ENCODE measurements at regions not wholly inside any gene's neighbourhood (a gene's known extent, or its start where the extent isn't known, plus 50 kb on each side); places are given as distances from the start of the nearest gene placed in this dataset.
"Not testable (repeated sequence)": the region's sequence is repeated elsewhere in the genome, so short reads cannot be mapped to it uniquely, and the experiment has no call there.

- not testable (repeated sequence) for DNase-seq
These were observed 82.7 kb downstream of the TFRC start for GRCh38 chr3:195999176-195999575.

GRCh38 chr3:195996314-195996713, 85.6 kb downstream of the TFRC start:
- not testable (repeated sequence) for DNase-seq

GRCh38 chr3:195994343-195994742, 86.0 kb upstream of the TNK2 start:
- peak; percentile 21 for DNase-seq

GRCh38 chr3:195993671-195994070, 85.3 kb upstream of the TNK2 start:
- DNase-seq = not testable (repeated sequence)

DNA sequence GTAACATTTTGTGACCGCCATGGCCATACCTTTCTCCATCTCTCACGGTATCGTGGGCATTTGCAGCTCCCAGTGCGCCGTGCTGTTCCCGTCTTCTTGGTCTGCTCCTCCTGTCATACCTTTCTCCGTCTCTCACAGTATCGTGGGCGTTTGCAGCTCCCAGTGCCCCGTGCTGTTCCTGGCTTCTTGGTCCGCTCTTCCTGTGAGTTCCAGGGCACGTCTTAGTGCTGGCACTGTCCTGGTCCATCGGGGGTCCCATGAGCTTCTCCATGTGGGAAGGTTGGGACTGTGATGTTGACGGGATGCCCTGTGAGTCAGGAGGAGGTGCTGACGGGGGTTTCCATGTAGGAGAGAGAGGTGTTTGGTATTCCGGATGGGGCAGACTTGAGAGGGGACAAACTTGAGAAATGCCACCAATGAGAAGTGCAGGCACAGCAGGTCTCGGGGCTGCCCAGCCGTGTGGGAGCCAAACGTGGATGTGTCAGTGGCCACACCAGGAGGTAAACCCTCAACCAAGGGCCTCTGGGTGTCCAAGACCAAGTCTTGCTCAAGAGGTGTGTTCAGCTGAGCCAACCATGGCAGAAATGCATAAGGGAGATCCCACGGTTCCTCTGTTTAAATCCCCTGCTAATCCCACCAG, 84.7 kb upstream of the TNK2 start:
- not testable (repeated sequence) for DNase-seq

DNA sequence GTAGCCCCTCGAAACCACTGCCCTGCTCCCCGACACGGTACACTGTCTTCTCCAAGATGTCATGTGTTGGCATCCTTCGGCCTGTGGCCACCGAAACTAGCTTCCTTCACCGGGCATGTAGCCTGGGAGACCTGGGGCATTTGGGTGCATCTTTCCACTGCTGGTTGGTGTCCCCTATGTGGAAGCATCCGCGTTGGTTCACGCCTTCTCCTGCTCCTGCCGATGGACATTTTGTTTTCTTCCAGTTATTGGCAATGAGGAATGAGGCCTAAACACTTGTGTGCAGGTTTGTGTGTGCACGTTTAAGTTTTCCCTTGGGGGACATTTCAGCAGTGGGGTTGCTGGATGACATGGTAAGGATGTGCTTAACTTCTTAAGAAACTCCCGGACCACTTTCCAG, 83.6 kb upstream of the TNK2 start:
- DNase-seq = not testable (repeated sequence)

- DNase-seq = not testable (repeated sequence)
These were observed 82.9 kb upstream of the TNK2 start for GRCh38 chr3:195991243-195991642.

DNA sequence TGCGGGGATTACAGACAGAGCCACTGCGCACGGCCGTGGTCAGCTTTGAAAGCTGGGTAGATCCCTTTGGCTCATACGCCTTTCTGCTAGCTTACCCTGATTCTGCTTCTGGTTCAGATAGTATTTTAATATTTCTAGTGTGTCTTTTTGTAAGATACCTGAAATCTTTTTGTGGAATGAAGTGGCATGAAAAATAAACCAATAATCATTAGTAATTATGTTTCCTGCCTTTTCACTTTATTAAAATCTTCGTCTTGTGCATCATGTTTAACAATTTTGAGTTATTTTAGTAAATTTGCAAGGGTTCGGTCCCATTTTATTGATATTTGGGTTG, 82.5 kb upstream of the TNK2 start:
- DNase-seq = not testable (repeated sequence)

- DNase-seq = peak; percentile 82
These were observed 81.8 kb upstream of the TNK2 start for GRCh38 chr3:195989921-195990840.

GRCh38 chr3:195989197-195989920, 81.0 kb upstream of the TNK2 start:
- not testable (repeated sequence) for DNase-seq

DNA sequence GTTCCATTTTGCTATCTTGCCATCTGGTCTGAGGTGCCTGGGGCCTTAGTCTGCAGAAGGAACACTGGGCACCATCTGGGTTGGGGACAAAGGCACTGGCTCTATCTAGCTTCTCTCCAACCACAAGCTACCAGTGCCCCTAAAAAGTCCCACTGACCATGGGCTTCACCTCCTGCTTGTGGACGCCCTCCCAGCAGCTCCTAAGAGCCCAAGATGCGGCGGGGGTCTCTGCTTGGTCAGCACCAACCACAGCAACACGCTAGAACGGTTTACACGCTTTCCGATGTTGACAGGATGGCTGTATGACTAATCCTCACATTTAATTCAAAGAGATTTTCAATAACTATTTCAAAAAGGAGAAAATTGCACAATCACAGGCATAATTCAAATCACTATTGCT, 80.4 kb upstream of the TNK2 start:
- DNase-seq = not testable (repeated sequence)

DNA sequence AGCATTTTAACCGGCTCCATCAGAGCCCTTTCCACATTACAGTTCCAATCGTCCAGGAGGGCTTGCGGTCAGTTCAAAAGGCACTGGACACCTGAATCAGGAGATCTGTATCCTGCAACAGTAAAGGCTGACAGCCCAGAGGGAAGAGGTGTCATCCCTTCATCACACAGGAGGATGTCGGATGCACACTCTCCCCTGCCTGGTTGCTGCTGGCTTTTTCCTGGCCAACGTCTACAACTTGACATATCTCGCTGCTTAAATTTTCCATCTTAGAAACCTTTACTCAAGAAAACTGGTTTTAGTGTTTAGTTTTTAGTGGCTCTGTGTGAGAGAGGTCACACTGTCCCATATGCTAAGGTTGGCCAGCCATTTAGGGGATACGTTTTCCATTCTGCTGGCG, 78.7 kb upstream of the TNK2 start:
- not testable (repeated sequence) for DNase-seq

DNA sequence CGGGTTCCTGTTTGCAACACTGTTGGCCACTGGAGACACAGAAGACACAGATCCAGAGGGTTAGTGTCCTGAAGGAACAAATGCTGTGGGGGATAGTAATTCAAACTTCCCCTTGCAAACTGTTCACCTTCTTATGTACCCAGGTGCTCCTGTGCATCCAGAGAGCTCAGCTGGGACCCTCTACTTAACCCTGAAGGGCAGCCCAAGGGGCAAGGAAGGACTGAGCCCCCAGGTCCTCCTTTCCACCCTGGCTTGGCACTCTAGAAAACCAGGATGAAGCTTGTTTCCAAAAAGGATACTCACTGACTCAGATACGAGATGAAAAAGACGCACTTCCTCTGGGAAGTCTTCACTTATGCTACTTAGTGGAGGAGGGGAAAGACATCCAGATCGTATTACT, 78.2 kb upstream of the TNK2 start:
- DNase-seq = not testable (repeated sequence)

DNA sequence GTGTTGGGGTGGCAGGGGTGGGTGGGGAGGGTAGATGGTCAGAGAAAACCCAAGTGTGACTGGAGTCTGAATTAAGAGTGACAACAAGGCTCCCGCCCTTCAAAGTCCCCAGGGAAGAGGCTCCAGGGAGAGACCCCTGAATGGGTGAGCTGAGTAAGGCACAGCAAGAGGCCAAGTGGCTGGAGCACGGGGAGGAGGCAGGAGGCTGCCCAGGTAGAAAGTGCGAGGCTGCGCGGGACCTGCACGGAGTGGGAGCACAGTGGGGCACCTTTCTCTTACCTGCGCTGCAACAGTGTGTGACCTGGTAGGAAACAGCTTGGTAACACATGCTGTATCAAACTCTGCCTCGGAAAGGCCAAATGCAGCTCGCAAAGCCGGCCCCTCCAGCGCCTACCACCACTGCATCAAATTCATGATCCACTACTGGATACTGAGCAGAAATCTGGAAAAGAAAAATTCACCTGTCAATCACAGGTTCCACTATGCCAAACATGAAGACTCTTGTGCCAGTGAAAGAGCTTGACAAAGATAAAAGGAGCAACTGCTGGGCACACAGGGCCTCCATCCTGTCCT, 77.1 kb upstream of the TNK2 start:
- not testable (repeated sequence) for DNase-seq

- not testable (repeated sequence) for DNase-seq
These were observed 76.2 kb upstream of the TNK2 start for GRCh38 chr3:195984392-195985030.

- DNase-seq = not testable (repeated sequence)
These were observed 75.5 kb upstream of the TNK2 start for GRCh38 chr3:195983880-195984279.

DNA sequence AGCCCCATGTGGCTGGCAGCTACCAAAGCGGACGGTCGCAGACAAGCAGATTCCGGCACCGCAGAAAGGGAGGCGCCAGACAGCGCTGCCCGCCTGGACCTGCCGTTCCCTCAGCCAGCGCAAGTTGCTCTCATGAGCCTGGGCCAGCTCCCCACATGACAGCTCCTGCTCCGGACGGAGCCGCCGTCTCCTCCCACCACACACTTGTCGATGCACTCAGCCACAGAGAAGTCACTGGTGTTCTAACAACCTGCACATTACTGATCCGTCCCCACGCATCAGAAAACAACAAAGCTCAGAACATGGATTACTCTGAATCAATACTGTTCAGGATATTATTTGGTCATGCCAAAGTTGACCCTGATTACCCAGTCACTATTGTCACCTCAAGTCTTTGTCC, 74.4 kb upstream of the TNK2 start:
- not testable (repeated sequence) for DNase-seq

DNA sequence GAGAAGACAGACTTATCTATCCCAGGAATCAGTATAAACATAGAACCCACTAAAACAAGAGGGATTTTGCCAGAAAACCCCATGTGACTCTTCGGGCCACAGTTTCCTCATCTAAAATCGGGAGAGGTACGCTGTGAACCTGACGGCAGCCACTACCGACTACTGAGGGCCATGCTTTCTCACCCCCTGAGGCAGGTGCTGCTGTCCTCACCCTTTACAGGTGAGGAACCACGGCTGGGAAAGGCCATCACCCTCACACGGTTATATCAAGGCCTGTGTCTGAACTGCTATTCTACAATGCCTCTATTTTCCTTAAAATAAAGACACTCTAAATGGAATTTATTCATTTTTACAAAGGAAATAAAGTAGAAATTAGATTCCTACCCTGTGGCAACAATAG, 73.4 kb upstream of the TNK2 start:
- DNase-seq = not testable (repeated sequence)

DNA sequence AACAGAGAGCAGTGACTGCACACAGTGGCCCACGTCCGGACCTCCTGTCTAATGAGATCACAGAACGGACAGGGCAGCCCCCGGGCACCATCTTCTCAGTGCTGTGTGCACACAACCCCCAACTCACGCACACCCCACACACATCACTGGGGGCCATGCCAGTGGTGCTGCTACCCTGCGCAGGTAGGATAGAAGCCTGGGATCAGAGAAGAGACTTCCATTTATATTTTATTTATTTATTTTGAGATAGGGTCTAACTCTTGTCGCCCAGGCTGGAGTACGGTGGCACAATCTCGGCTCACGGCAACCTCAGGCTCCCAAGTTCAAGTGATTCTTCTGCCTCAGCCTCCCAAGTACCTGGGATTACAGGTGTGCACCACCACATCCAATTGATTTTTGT, 71.5 kb upstream of the TNK2 start:
- not testable (repeated sequence) for DNase-seq

DNA sequence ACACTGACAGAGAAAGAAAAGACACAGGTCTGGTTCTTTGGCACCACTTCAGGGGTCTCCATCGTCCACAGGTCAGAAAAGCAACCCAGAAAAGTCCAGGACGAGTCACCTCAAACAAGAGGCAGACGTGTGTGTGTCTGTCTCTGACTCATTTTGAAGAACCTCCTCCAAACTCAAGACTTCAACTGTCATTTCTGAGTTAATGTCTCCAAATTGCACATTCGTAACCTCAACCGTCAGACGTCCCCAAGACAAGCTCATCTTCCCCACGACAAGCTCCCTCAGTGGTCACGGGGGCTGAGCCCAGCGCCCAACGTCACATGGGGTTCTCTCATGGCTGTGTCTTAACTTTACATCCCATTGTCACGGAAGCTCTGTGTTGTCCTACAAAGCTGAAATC, 70.2 kb upstream of the TNK2 start:
- DNase-seq = not testable (repeated sequence)

DNA sequence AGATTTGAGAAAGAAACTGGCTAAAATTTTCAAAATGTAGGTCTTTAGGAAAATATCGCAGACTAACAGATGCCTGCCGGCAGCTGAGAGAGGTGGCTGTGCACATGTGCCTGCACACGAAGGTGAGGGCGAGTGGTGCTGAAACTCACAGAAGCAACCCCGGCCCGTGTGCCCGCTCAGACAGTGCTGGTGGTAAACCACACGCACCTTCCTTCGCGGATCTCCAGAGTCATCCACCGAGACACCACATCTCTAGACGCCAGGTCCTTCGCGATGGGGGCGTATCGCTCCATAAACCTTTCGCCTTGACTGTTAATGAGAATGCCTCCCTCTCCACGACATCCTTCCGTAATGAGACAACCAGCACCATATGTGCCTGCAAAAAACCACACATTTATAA, 68.5 kb upstream of the TNK2 start:
- not testable (repeated sequence) for DNase-seq

- DNase-seq = not testable (repeated sequence)
These were observed 65.9 kb upstream of the TNK2 start for GRCh38 chr3:195974281-195974680.

DNA sequence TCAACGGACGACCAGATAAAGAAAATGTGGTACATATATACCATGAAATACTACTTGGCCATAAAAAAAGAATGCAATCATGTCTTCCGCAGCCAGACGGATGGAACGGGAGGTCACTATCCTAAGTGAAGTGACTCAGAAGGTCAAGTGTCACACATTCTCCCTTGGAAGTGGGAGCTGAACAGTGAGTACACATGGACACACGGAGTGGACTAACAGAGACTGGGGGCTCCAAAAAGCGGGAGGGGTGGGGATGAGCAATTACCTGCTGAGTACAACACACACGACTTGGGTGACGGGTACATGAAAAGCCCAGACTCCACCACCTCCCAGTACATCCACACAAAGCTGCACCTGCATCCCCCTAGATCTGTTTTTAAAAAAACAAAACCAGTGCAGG, 62.5 kb upstream of the TNK2 start:
- not testable (repeated sequence) for DNase-seq
